Breast epithelium (tissue), 3 donors: ENCODE measurements at regions not wholly inside any gene's neighbourhood (a gene's known extent, or its start where the extent isn't known, plus 50 kb on each side); places are given as distances from the start of the nearest gene placed in this dataset.
"Not testable (repeated sequence)": the region's sequence is repeated elsewhere in the genome, so short reads cannot be mapped to it uniquely, and the experiment has no call there.

Source experiments
- POLR2AphosphoS5 ChIP-seq, 3 donors: sonication (generic); formaldehyde crosslinking; IDR thresholded peaks; one replicate each; pipeline ENCODE4 v1.6.1; 2017; ENCODE audit warnings: antibody characterized with exemption in 3 of 3
- TF ChIP-seq, protein P1 (sequence below), 3 donors: fragments of 450-650 bp; IDR thresholded peaks; one replicate each; pipeline ENCODE4 v1.5.1; 2016 to 2017; ENCODE audit warnings: antibody characterized with exemption in 3 of 3, mild to moderate bottlenecking in 3 of 3, moderate library complexity in 3 of 3

DNA sequence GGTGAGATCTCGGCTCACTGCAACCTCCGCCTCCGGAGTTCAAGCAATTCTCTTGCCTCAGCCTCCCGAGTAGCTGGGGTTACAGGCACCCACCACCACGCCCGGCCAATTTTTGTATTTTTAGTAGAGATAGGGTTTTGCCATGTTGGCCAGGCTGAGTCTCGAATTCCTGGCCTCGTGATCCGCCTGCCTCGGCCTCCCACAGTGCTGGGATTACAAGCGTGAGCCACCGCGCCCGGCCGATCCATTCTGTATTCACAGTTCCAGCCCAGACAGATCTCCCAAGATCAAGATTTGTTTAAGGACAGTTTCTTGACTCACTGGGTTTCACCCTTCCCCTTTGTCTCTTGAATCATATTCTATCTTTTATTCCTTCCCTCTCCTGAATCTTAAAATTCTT lies 313.8 kb downstream of the PDCD6IP start:
- TF ChIP-seq, protein P1, sequence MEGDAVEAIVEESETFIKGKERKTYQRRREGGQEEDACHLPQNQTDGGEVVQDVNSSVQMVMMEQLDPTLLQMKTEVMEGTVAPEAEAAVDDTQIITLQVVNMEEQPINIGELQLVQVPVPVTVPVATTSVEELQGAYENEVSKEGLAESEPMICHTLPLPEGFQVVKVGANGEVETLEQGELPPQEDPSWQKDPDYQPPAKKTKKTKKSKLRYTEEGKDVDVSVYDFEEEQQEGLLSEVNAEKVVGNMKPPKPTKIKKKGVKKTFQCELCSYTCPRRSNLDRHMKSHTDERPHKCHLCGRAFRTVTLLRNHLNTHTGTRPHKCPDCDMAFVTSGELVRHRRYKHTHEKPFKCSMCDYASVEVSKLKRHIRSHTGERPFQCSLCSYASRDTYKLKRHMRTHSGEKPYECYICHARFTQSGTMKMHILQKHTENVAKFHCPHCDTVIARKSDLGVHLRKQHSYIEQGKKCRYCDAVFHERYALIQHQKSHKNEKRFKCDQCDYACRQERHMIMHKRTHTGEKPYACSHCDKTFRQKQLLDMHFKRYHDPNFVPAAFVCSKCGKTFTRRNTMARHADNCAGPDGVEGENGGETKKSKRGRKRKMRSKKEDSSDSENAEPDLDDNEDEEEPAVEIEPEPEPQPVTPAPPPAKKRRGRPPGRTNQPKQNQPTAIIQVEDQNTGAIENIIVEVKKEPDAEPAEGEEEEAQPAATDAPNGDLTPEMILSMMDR (IDR thresholded peaks at IDR 0.05), result not testable (repeated sequence)
- not testable (repeated sequence) for TF ChIP-seq POLR2AphosphoS5 (IDR thresholded peaks at IDR 0.05)
